B cell (primary cell): ENCODE measurements at regions not wholly inside any gene's neighbourhood (a gene's known extent, or its start where the extent isn't known, plus 50 kb on each side); places are given as distances from the start of the nearest gene placed in this dataset.

Experiments used
- ATAC-seq: fragments of 200-7000 bp; cut with Tn5 transposase; one replicate; pipeline ENCODE4 v1.10.0; 2021; ENCODE audit warnings: low read depth, mild to moderate bottlenecking, moderate number of reproducible peaks, moderate library complexity
- CTCF ChIA-PET: fragments of 350-600 bp; sonication (Branson Sonifier 250); formaldehyde crosslinking; loops from one replicate; lab custom pipeline; 2021; ENCODE audit warnings: antibody characterized with exemption, inconsistent platforms; lab: Charles Lee
- POLR2A ChIA-PET: fragments of 350-600 bp; sonication (Branson Sonifier 250); formaldehyde crosslinking; loops from one replicate; lab custom pipeline; 2021; ENCODE audit warnings: antibody characterized with exemption; lab: Charles Lee
- DNase-seq: peaks from one replicate; pipeline ENCODE4 v3.0.0; 2013
- H2AFZ ChIP-seq: 2 replicates; pipeline ENCODE4 v1.6.1; 2012; ENCODE audit warnings: mild to moderate bottlenecking, low read depth, low read length; ENCODE audit not compliant: insufficient read depth, poor library complexity, severe bottlenecking
- H3K27ac ChIP-seq, 2 donors: 1 replicate in 1 of 2; 2 replicates in 1 of 2; pipeline ENCODE4 v1.5.1; 2012 to 2013; ENCODE audit warnings: low read length in 2 of 2, mild to moderate bottlenecking in 2 of 2, moderate library complexity in 1 of 2
- H3K27me3 ChIP-seq, 4 experiments: fragments of 200-600 bp in 1 of 4; sonication (generic) in 1 of 4; replicated peaks in 1 of 4; 1 replicate in 2 of 4; 2 replicates in 2 of 4; pipeline versions ENCODE4 v1.6.1 to v1.7.0; 2013 to 2016; ENCODE audit warnings: low read length in 3 of 4, mild to moderate bottlenecking in 2 of 4, mixed read lengths in 1 of 4, moderate library complexity in 1 of 4; ENCODE audit not compliant: insufficient read depth in 4 of 4, control insufficient read depth in 3 of 4; ENCODE audit errors: control extremely low read depth in 1 of 4
- H3K36me3 ChIP-seq, 2 experiments: replicated peaks in 1 of 2; 1 replicate in 1 of 2; 2 replicates in 1 of 2; pipeline versions ENCODE4 v1.6.1 to v1.7.1; 2013; ENCODE audit warnings: low read length in 1 of 2; ENCODE audit not compliant: insufficient read depth in 2 of 2, control insufficient read depth in 1 of 2; ENCODE audit errors: control extremely low read depth in 1 of 2, extremely low read depth in 1 of 2
- H3K4me1 ChIP-seq, 2 donors: fragments of 200-600 bp in 1 of 2; sonication (generic) in 1 of 2; 1 replicate in 1 of 2; 2 replicates in 1 of 2; pipeline versions ENCODE4 v1.5.1 to v1.6.1; 2013 to 2017; ENCODE audit warnings: low read length in 2 of 2; ENCODE audit not compliant: control insufficient read depth in 2 of 2, insufficient read depth in 2 of 2
- H3K4me2 ChIP-seq: replicated peaks from 2 replicates; pipeline ENCODE3; 2012; ENCODE audit warnings: mild to moderate bottlenecking, low read depth, low read length; ENCODE audit not compliant: poor library complexity, severe bottlenecking
- H3K4me3 ChIP-seq, 5 experiments: fragments of 200-600 bp in 1 of 5; sonication (generic) in 1 of 5; 1 replicate in 3 of 5; 2 replicates in 2 of 5; pipeline versions ENCODE4 v1.5.1 to v1.7.0; 2011 to 2016; ENCODE audit warnings: low read length in 4 of 5, mild to moderate bottlenecking in 4 of 5, low read depth in 2 of 5, control low read depth in 1 of 5, moderate library complexity in 1 of 5; ENCODE audit not compliant: insufficient read depth in 1 of 5; ENCODE audit errors: control extremely low read depth in 1 of 5, extremely low read depth in 1 of 5
- H3K79me2 ChIP-seq: fragments of 200-600 bp; sonication (generic); one replicate; pipeline ENCODE4 v1.6.0; 2016; ENCODE audit warnings: low read length; ENCODE audit not compliant: control insufficient read depth, insufficient read depth
- H3K9ac ChIP-seq: fragments of 200-600 bp; sonication (generic); 2 replicates; pipeline ENCODE4 v1.6.1; 2017; ENCODE audit warnings: mild to moderate bottlenecking, low read length, moderate library complexity
- H3K9me3 ChIP-seq, 3 donors: one replicate each; pipeline versions ENCODE4 v1.6.1 to v1.7.1; 2013; ENCODE audit warnings: low read length in 2 of 3; ENCODE audit not compliant: control insufficient read depth in 2 of 3, insufficient read depth in 1 of 3; ENCODE audit errors: control extremely low read depth in 1 of 3
- H4K20me1 ChIP-seq: 2 replicates; pipeline ENCODE4 v1.6.0; 2012; ENCODE audit warnings: mild to moderate bottlenecking, low read length; ENCODE audit not compliant: insufficient read depth, control insufficient read depth, poor library complexity, severe bottlenecking
- H3K27ac Mint-ChIP-seq: one replicate; pipeline ENCODE4 v1.8.0; 2021; ENCODE audit warnings: mixed read lengths
- H3K27me3 Mint-ChIP-seq: one replicate; pipeline ENCODE4 v1.8.0; 2021; ENCODE audit warnings: mixed read lengths
- H3K4me1 Mint-ChIP-seq: one replicate; pipeline ENCODE4 v1.8.0; 2021; ENCODE audit warnings: mixed read lengths
- H3K4me3 Mint-ChIP-seq: one replicate; pipeline ENCODE4 v1.8.0; 2021; ENCODE audit warnings: mixed read lengths
- H3K9me3 Mint-ChIP-seq: one replicate; pipeline ENCODE4 v1.8.0; 2022; ENCODE audit warnings: mixed read lengths; ENCODE audit not compliant: insufficient read depth
- EZH2 ChIP-seq: IDR thresholded peaks from 2 replicates; pipeline ENCODE4 v1.6.1; 2012; ENCODE audit warnings: borderline replicate concordance, low read depth, mild to moderate bottlenecking, moderate library complexity, low read length; ENCODE audit not compliant: insufficient read depth, poor library complexity, severe bottlenecking
- WGBS: methylation state at CpG from one replicate; pipeline ENCODE4 v1.1.5; 2013; ENCODE audit warnings: missing lambda C conversion rate; ENCODE audit not compliant: insufficient coverage; 5-methylcytosine and 5-hydroxymethylcytosine counted together
- intact Hi-C: fragments of 100-400 bp; cut with micrococcal nuclease; formaldehyde crosslinking; loops from one replicate; pipeline ENCODE4 v1.10.0; 2022
- TF ChIP-seq, protein P1 (sequence below): fragments of 200-600 bp; IDR thresholded peaks from one replicate; pipeline ENCODE4 v1.8.0; 2022; ENCODE audit warnings: antibody characterized with exemption, mild to moderate bottlenecking

DNA sequence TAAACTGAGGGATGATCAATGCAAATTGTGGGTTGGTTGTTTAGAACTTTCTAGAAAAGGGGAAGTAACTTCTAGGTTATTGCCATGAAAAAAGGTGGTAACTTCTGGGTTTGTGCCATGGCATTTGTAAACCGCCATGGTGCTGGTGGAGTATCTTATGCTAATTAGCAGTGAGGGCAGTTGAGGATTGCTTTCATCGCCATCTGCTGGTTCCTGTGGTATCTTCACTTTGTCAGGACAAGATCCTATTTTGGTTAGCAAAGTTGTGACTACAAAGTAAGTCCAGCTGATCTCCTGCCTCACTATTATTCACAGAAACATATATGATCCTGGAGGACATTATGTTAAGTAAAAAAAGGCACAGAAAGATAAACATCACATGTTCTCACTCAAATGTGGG is 1332.3 kb downstream of the CDH11 start:
- Mint-ChIP-seq H3K9me3 (peaks cover 8% of the 10 kb centered on the region), H3K4me3 (no peak overlapping the region), H3K27me3 (no peaks in the 10 kb centered on the region), H3K4me1 (no peaks in the 10 kb centered on the region), H3K27ac (no peak overlapping the region)
- no peak overlapping the region for H3K27ac ChIP-seq
- no peaks in the 10 kb centered on the region for H3K79me2 ChIP-seq
- DNase-seq (no peak), ATAC-seq (no peak)
- 100% methylated on average over 1 of the region's 2 CpGs for WGBS
- no peak overlapping the region for H2AFZ ChIP-seq
- no peak for TF ChIP-seq EZH2
- TF ChIP-seq, protein P1, sequence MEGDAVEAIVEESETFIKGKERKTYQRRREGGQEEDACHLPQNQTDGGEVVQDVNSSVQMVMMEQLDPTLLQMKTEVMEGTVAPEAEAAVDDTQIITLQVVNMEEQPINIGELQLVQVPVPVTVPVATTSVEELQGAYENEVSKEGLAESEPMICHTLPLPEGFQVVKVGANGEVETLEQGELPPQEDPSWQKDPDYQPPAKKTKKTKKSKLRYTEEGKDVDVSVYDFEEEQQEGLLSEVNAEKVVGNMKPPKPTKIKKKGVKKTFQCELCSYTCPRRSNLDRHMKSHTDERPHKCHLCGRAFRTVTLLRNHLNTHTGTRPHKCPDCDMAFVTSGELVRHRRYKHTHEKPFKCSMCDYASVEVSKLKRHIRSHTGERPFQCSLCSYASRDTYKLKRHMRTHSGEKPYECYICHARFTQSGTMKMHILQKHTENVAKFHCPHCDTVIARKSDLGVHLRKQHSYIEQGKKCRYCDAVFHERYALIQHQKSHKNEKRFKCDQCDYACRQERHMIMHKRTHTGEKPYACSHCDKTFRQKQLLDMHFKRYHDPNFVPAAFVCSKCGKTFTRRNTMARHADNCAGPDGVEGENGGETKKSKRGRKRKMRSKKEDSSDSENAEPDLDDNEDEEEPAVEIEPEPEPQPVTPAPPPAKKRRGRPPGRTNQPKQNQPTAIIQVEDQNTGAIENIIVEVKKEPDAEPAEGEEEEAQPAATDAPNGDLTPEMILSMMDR: no peak
- POLR2A ChIA-PET: no interaction called here
- H3K36me3 ChIP-seq: no peaks in the 10 kb centered on the region
- CTCF ChIA-PET: no interaction called here
- H3K27me3 ChIP-seq: no peaks in the 10 kb centered on the region
- peaks cover 0 to 4% (median 0%) of the 10 kb centered on the region in 3 donors for H3K9me3 ChIP-seq
- no peak overlapping the region for H3K4me2 ChIP-seq
- H3K4me1 ChIP-seq: no peaks in the 10 kb centered on the region
- H4K20me1 ChIP-seq: no peaks in the 10 kb centered on the region
- H3K4me3 ChIP-seq: no peak overlapping the region
- intact Hi-C loops: no loop called here
- H3K9ac ChIP-seq: no peak overlapping the region

DNA sequence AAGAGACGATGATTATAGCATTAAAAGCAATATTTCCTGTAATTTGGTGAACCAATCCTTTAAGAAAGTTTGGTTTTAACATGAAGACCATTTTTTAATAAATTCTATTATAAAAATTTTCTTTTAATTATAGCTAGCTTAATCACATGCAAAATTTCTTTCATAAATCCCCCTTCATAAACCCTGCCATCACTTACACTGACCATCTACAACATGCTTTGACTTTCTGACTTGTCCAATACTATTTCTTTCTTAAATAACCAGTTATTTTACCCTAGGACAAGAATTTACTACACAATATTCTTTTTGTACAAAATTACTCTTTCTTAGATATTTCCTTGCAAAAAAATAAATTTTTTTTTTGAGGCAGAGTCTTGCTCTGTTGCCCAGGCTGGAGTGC is 1334.8 kb downstream of the CDH11 start:
- DNase-seq (no peak), ATAC-seq (no peak)
- H3K9ac ChIP-seq: no peak overlapping the region
- no peak overlapping the region for H3K27ac ChIP-seq
- no peaks in the 10 kb centered on the region for H4K20me1 ChIP-seq
- POLR2A ChIA-PET: no interaction called here
- no peaks in the 10 kb centered on the region for H3K27me3 ChIP-seq
- no peak overlapping the region for H3K4me3 ChIP-seq
- H2AFZ ChIP-seq: no peak overlapping the region
- CTCF ChIA-PET: no interaction called here
- no peaks in the 10 kb centered on the region for H3K27me3 Mint-ChIP-seq
- no peaks in the 10 kb centered on the region for H3K4me1 Mint-ChIP-seq
- H3K4me1 ChIP-seq: no peaks in the 10 kb centered on the region
- H3K9me3 ChIP-seq: peaks cover 0 to 4% (median 0%) of the 10 kb centered on the region in 3 donors
- H3K36me3 ChIP-seq: no peaks in the 10 kb centered on the region
- WGBS: no CpG with 5 or more reads among the region's 1 CpG
- TF ChIP-seq, protein P1: no peak
- no peak for TF ChIP-seq EZH2
- no peak overlapping the region for H3K27ac Mint-ChIP-seq
- H3K4me2 ChIP-seq: no peak overlapping the region
- no peak overlapping the region for H3K4me3 Mint-ChIP-seq
- H3K9me3 Mint-ChIP-seq: peaks cover 13% of the 10 kb centered on the region
- intact Hi-C loops: no loop called here
- H3K79me2 ChIP-seq: no peaks in the 10 kb centered on the region
